SU-DHL-6 (cell line): ENCODE measurements at regions not wholly inside any gene's neighbourhood (a gene's known extent, or its start where the extent isn't known, plus 50 kb on each side); places are given as distances from the start of the nearest gene placed in this dataset.

Source experiments
- H2AFZ ChIP-seq: fragments of 200-600 bp; sonication (generic); 2 replicates; pipeline ENCODE4 v1.6.1; 2014; ENCODE audit warnings: low read depth, mild to moderate bottlenecking, moderate library complexity, mixed read lengths, antibody characterized with exemption, low read length; ENCODE audit not compliant: severe bottlenecking
- H3F3A ChIP-seq: fragments of 200-600 bp; shearing (Covaris generic); 2 replicates; pipeline ENCODE4 v1.6.0; 2016; ENCODE audit warnings: antibody characterized with exemption, mild to moderate bottlenecking; ENCODE audit not compliant: insufficient read depth
- H3K27ac ChIP-seq: fragments of 200-600 bp; sonication (generic); 2 replicates; pipeline ENCODE4 v1.5.1; 2016; ENCODE audit warnings: low read depth, mild to moderate bottlenecking, low read length, moderate library complexity, mixed read lengths
- H3K27me3 ChIP-seq: fragments of 200-600 bp; sonication (generic), shearing (Covaris generic); 2 replicates; pipeline ENCODE4 v1.6.0; 2014; ENCODE audit warnings: mild to moderate bottlenecking, low read length
- H3K36me3 ChIP-seq: fragments of 200-600 bp; sonication (generic); 2 replicates; pipeline ENCODE4 v1.6.1; 2014; ENCODE audit warnings: mild to moderate bottlenecking, low read length, mixed read lengths
- H3K4me2 ChIP-seq: fragments of 300-600, 200-600 bp; shearing (Covaris generic), sonication (generic); 2 replicates; pipeline ENCODE4 v1.6.0; 2014; ENCODE audit warnings: low read length, low read depth, mild to moderate bottlenecking; ENCODE audit not compliant: poor library complexity, severe bottlenecking
- H3K4me3 ChIP-seq: fragments of 200-600 bp; sonication (generic); 2 replicates; pipeline ENCODE4 v1.5.1; 2014; ENCODE audit warnings: antibody characterized with exemption, low read length, mild to moderate bottlenecking, mixed read lengths; ENCODE audit not compliant: insufficient read depth, poor library complexity, severe bottlenecking
- H3K79me2 ChIP-seq: fragments of 200-600 bp; sonication (generic); 2 replicates; pipeline ENCODE4 v1.6.1; 2014; ENCODE audit warnings: mild to moderate bottlenecking, low read length, moderate library complexity; ENCODE audit not compliant: insufficient read depth
- H3K9ac ChIP-seq: fragments of 200-600 bp; sonication (generic); 2 replicates; pipeline ENCODE4 v1.7.0; 2014; ENCODE audit warnings: mild to moderate bottlenecking, low read length
- H3K9me2 ChIP-seq: fragments of 200-600 bp; sonication (generic); replicated peaks from 2 replicates; pipeline ENCODE4 v1.6.1; 2014; ENCODE audit warnings: low read length; ENCODE audit not compliant: insufficient read depth
- H3K9me3 ChIP-seq: fragments of 200-600 bp; sonication (generic); 2 replicates; pipeline ENCODE4 v1.6.1; 2014; ENCODE audit warnings: low read length, mixed read lengths; ENCODE audit not compliant: insufficient read depth
- H4K20me1 ChIP-seq: fragments of 200-600 bp; sonication (generic); 2 replicates; pipeline ENCODE4 v1.6.1; 2014; ENCODE audit warnings: low read depth, mild to moderate bottlenecking, antibody characterized with exemption, low read length, moderate library complexity, mixed read lengths
- CTCF ChIP-seq: fragments of 200-600 bp; sonication (generic); IDR thresholded peaks from one replicate; pipeline ENCODE4 v1.5.1; 2017; ENCODE audit warnings: antibody characterized with exemption, mild to moderate bottlenecking, low read length, moderate library complexity; ENCODE audit not compliant: insufficient read depth, poor library complexity, severe bottlenecking
- EZH2phosphoT487 ChIP-seq: fragments of 200-600 bp; sonication (generic), shearing (Covaris generic); conservative IDR thresholded peaks from 2 replicates; pipeline ENCODE4 v1.6.1; 2018; ENCODE audit warnings: mild to moderate bottlenecking, antibody characterized with exemption, low read length, moderate library complexity, mixed read lengths

- Histone ChIP-seq H3K4me3 (no peak overlapping the region), H3K36me3 (no peaks in the 10 kb centered on the region), H2AFZ (no peak overlapping the region), H3K9ac (no peak overlapping the region), H4K20me1 (no peaks in the 10 kb centered on the region), H3K27me3 (no peaks in the 10 kb centered on the region), H3K4me2 (no peak overlapping the region), H3K79me2 (no peaks in the 10 kb centered on the region), H3K9me3 (no peaks in the 10 kb centered on the region), H3K27ac (no peak overlapping the region), H3F3A (no peaks in the 10 kb centered on the region), H3K9me2 (no peaks in the 10 kb centered on the region)
- no peak for TF ChIP-seq CTCF
- no peak for TF ChIP-seq EZH2phosphoT487
These were observed 152.0 kb downstream of the NUFIP1 start for GRCh38 chr13:44837250-44837649.

DNA sequence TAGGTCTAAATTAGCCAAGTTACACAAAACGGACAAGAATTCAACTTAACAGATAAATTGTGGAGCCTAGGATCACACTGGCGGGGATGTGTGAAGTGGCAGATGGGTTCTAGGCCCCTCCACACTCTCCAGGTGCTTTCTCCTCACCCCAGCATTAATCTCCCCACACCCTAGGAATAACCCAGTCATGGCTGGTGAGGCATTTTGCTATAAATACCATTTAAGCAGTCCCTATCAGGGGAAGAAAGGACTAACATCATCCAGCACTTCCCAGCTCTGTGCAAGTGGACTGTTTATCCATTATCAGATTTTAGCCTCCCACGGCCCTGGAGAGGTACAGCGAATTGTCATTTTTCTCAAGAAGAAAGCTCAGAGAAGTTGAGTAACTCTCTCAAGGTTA lies 154.9 kb downstream of the NUFIP1 start:
- TF ChIP-seq CTCF (no peak), EZH2phosphoT487 (no peak)
- Histone ChIP-seq H3F3A (no peaks in the 10 kb centered on the region), H3K79me2 (no peaks in the 10 kb centered on the region), H3K9ac (no peak overlapping the region), H3K4me3 (no peak overlapping the region), H3K27ac (no peak overlapping the region), H3K36me3 (no peaks in the 10 kb centered on the region), H3K9me2 (no peaks in the 10 kb centered on the region), H3K27me3 (no peaks in the 10 kb centered on the region), H3K4me2 (no peak overlapping the region), H3K9me3 (no peaks in the 10 kb centered on the region), H4K20me1 (no peaks in the 10 kb centered on the region), H2AFZ (no peak overlapping the region)

GRCh38 chr13:44833626-44834025 lies 155.6 kb downstream of the NUFIP1 start:
- no peaks in the 10 kb centered on the region for H3K9me3 ChIP-seq
- no peaks in the 10 kb centered on the region for H4K20me1 ChIP-seq
- H3K4me3 ChIP-seq, result no peak overlapping the region
- TF ChIP-seq CTCF (no peak), EZH2phosphoT487 (no peak)
- no peak overlapping the region for H3K9ac ChIP-seq
- H3K27me3 ChIP-seq, result no peaks in the 10 kb centered on the region
- no peaks in the 10 kb centered on the region for H3K79me2 ChIP-seq
- H3K4me2 ChIP-seq, result no peak overlapping the region
- H3K36me3 ChIP-seq, result no peaks in the 10 kb centered on the region
- H3K27ac ChIP-seq, result no peak overlapping the region
- H2AFZ ChIP-seq, result no peak overlapping the region
- H3K9me2 ChIP-seq, result no peaks in the 10 kb centered on the region
- H3F3A ChIP-seq, result no peaks in the 10 kb centered on the region

- Histone ChIP-seq H3K27ac (no peak overlapping the region), H4K20me1 (no peaks in the 10 kb centered on the region), H3K9me2 (no peaks in the 10 kb centered on the region), H3K79me2 (no peaks in the 10 kb centered on the region), H3K4me3 (no peak overlapping the region), H3K9ac (no peak overlapping the region), H2AFZ (no peak overlapping the region), H3K27me3 (no peaks in the 10 kb centered on the region), H3K4me2 (no peak overlapping the region), H3K9me3 (no peaks in the 10 kb centered on the region), H3F3A (no peaks in the 10 kb centered on the region), H3K36me3 (no peaks in the 10 kb centered on the region)
- TF ChIP-seq EZH2phosphoT487, result no peak
- TF ChIP-seq CTCF, result no peak
These were observed 156.1 kb downstream of the NUFIP1 start for GRCh38 chr13:44833139-44833538.
